Adrenal gland (tissue), 5 donors: ENCODE measurements at regions not wholly inside any gene's neighbourhood (a gene's known extent, or its start where the extent isn't known, plus 50 kb on each side); places are given as distances from the start of the nearest gene placed in this dataset.
"Not testable (repeated sequence)": the region's sequence is repeated elsewhere in the genome, so short reads cannot be mapped to it uniquely, and the experiment has no call there.

Source experiments
- POLR2A ChIP-seq, 2 donors: fragments of 450-650 bp; IDR thresholded peaks; one replicate each; pipeline ENCODE4 v1.6.1; 2017; ENCODE audit warnings: antibody characterized with exemption in 2 of 2, mild to moderate bottlenecking in 2 of 2, moderate library complexity in 1 of 2
- TF ChIP-seq, protein P1 (sequence below), 6 experiments: fragments of 450-650 bp in 4 of 6; fragments of 200-600 bp in 2 of 6; sonication (generic) in 1 of 6; IDR thresholded peaks; 1 replicate in 5 of 6; 2 replicates in 1 of 6; pipeline versions ENCODE4 v1.5.1 to v1.8.0; 2016 to 2021; ENCODE audit warnings: antibody characterized with exemption in 6 of 6, mild to moderate bottlenecking in 2 of 6, moderate library complexity in 1 of 6
- donor health status: DM: no; HTN: no; CAD: no.

DNA sequence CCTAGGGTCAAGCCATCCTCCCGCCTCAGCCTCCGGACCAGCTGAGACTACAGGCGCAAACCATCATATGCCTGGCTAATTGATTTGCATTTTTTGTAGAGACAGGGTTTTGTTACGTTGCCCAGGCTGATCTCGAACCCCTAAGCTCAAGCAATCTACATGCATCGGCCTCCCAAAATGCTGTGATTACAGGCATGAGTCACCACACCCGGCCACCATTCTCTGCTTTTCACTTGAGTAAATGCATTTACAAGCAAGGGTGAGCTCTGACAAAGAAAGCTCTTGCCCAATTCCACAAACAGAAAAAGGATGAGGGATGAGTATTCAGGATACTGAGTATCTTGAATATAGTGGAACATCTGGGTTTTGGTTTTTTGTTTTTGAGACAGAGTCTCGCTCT, 172.9 kb upstream of the MXRA5 start:
- TF ChIP-seq, protein P1, sequence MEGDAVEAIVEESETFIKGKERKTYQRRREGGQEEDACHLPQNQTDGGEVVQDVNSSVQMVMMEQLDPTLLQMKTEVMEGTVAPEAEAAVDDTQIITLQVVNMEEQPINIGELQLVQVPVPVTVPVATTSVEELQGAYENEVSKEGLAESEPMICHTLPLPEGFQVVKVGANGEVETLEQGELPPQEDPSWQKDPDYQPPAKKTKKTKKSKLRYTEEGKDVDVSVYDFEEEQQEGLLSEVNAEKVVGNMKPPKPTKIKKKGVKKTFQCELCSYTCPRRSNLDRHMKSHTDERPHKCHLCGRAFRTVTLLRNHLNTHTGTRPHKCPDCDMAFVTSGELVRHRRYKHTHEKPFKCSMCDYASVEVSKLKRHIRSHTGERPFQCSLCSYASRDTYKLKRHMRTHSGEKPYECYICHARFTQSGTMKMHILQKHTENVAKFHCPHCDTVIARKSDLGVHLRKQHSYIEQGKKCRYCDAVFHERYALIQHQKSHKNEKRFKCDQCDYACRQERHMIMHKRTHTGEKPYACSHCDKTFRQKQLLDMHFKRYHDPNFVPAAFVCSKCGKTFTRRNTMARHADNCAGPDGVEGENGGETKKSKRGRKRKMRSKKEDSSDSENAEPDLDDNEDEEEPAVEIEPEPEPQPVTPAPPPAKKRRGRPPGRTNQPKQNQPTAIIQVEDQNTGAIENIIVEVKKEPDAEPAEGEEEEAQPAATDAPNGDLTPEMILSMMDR (IDR thresholded peaks at IDR 0.05), result not testable (repeated sequence)
- TF ChIP-seq POLR2A (IDR thresholded peaks at IDR 0.05), result not testable (repeated sequence)
